Neural crest cell (in vitro differentiated cells): ENCODE measurements at regions not wholly inside any gene's neighbourhood (a gene's known extent, or its start where the extent isn't known, plus 50 kb on each side); places are given as distances from the start of the nearest gene placed in this dataset.

Experiments
- DNase-seq: peaks from one replicate; pipeline ENCODE4 v3.0.0; 2021; ENCODE audit warnings: low read depth, mixed read lengths, low spot score
- H3K27ac Mint-ChIP-seq: one replicate; pipeline ENCODE4 v1.8.0; 2021; ENCODE audit warnings: mild to moderate bottlenecking, mixed read lengths; ENCODE audit not compliant: unreplicated experiment
- H3K27me3 Mint-ChIP-seq: 2 replicates; pipeline ENCODE4 v1.8.0; 2021; ENCODE audit warnings: low read depth, mild to moderate bottlenecking, mixed read lengths
- H3K36me3 Mint-ChIP-seq: 2 replicates; pipeline ENCODE4 v1.8.0; 2021; ENCODE audit warnings: low read depth, mild to moderate bottlenecking, mixed read lengths
- H3K4me1 Mint-ChIP-seq: 2 replicates; pipeline ENCODE4 v1.8.0; 2021; ENCODE audit warnings: mixed read lengths
- H3K4me3 Mint-ChIP-seq: one replicate; pipeline ENCODE4 v1.8.0; 2021; ENCODE audit warnings: mild to moderate bottlenecking, mixed read lengths
- H3K9me3 Mint-ChIP-seq: 2 replicates; pipeline ENCODE4 v1.8.0; 2021; ENCODE audit warnings: mixed read lengths
- CTCF ChIP-seq: fragments of 200-600 bp; sonication (generic); conservative IDR thresholded peaks from 2 replicates; pipeline ENCODE4 v1.5.0; 2021; ENCODE audit warnings: antibody characterized with exemption, mild to moderate bottlenecking

DNA sequence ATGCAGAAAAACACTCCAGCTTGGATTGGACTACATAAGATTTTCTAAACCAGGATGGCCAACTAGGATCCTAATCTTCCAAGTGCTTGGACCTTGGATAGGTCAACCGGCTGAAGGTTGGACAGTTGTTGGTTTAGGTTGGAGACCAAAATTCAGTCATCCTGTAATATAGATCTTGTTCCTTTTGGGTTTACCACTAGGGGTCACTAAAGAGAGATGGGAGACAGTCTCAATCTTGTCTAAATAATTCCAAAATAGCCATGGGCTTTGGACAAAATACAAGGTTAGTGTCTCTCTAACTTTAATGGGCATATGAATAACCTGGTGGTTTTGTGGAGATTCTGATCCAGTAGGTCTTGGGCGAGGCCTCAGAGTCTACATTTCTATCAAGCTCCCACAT is 148.7 kb upstream of the ERCC6L2 start:
- Mint-ChIP-seq H3K4me3 (no peak overlapping the region), H3K4me1 (peaks cover 29% of the 10 kb centered on the region), H3K27me3 (no peaks in the 10 kb centered on the region), H3K36me3 (peaks cover 5% of the 10 kb centered on the region), H3K27ac (no peak overlapping the region), H3K9me3 (peaks cover 12% of the 10 kb centered on the region)
- peak; percentile 70 for TF ChIP-seq CTCF
- DNase-seq = no peak

DNA sequence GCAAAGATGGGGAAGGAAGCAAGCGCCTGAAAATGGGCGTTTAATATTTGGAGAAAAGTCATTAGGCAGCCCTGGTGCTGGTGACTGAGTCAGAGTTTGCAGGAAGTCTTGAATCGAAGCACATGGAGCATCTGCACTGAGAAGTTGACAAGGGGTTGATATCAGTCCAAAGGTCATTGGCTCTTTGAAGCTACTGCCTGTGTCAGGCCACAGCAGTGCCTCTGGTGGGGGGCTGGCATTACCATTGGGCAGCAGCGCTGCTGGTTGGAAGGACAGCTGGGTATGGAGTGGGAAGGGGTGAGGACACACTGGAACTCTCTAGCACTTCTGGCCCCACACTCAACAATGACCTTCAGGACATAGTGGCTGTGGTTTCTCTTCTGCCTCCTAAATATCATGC is 150.4 kb upstream of the ERCC6L2 start:
- peaks cover 10% of the 10 kb centered on the region for H3K9me3 Mint-ChIP-seq
- no peak overlapping the region for H3K27ac Mint-ChIP-seq
- peaks cover 32% of the 10 kb centered on the region for H3K4me1 Mint-ChIP-seq
- no peak for DNase-seq
- no peak overlapping the region for H3K4me3 Mint-ChIP-seq
- TF ChIP-seq CTCF = no peak
- H3K27me3 Mint-ChIP-seq = no peaks in the 10 kb centered on the region
- peaks cover 5% of the 10 kb centered on the region for H3K36me3 Mint-ChIP-seq

- H3K27me3 Mint-ChIP-seq = no peaks in the 10 kb centered on the region
- no peak for TF ChIP-seq CTCF
These were observed 151.1 kb upstream of the ERCC6L2 start for GRCh38 chr9:95724253-95724991.

GRCh38 chr9:95722141-95722540 is 153.3 kb upstream of the ERCC6L2 start:
- H3K36me3 Mint-ChIP-seq = peaks cover 2% of the 10 kb centered on the region
- DNase-seq = no peak
- H3K27me3 Mint-ChIP-seq = no peaks in the 10 kb centered on the region
- TF ChIP-seq CTCF = no peak
- no peak overlapping the region for H3K4me3 Mint-ChIP-seq
- peaks cover 11% of the 10 kb centered on the region for H3K9me3 Mint-ChIP-seq
- peak overlapping the region; percentile 92 for H3K27ac Mint-ChIP-seq
- H3K4me1 Mint-ChIP-seq = peaks cover 32% of the 10 kb centered on the region

More at GRCh38 chr9:95724253-95724991, 151.1 kb upstream of the ERCC6L2 start:
- H3K4me1 Mint-ChIP-seq = peaks cover 32% of the 10 kb centered on the region
- H3K27ac Mint-ChIP-seq = peak overlapping the region; percentile 4
- H3K9me3 Mint-ChIP-seq = peaks cover 8% of the 10 kb centered on the region
- peaks cover 5% of the 10 kb centered on the region for H3K36me3 Mint-ChIP-seq
- no peak for DNase-seq
- H3K4me3 Mint-ChIP-seq = no peak overlapping the region

DNA sequence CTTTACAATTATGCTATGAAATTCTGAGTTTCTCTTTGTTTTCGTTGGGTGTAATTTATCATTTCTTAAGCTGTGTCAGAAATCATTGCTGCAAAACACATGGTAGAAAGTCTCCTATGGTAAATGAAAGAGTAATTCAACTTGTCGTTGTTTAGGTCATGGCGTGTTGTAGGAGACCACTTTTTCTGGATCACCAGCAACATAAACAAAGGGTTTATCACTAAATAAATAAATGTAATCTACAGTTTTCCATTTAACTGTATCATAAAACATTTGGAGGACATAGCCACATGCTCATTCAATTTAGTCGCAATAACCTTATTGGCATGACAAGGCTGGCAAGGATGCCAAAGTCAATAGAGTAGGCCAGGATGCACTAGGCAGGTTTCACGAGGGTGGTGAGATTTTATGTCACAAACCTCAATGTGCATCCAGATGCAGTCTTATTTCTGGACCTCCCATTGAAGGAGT is 154.4 kb upstream of the ERCC6L2 start:
- Mint-ChIP-seq H3K4me3 (no peak overlapping the region), H3K9me3 (peaks cover 11% of the 10 kb centered on the region), H3K36me3 (peaks cover 2% of the 10 kb centered on the region), H3K27me3 (no peaks in the 10 kb centered on the region), H3K27ac (no peak overlapping the region), H3K4me1 (peaks cover 32% of the 10 kb centered on the region)
- DNase-seq = no peak
- TF ChIP-seq CTCF = no peak
